ENCODE measurements at regions not wholly inside any gene's neighbourhood (a gene's known extent, or its start where the extent isn't known, plus 50 kb on each side); places are given as distances from the start of the nearest gene placed in this dataset.

GRCh38 chr9:22617156-22617555 lies 170.5 kb downstream of the DMRTA1 start:
- Histone ChIP-seq H3K27ac (no peak overlapping the region), H3K9me3 (no peaks in the 10 kb centered on the region), H3K4me1 (no peaks in the 10 kb centered on the region), H3K36me3 (no peaks in the 10 kb centered on the region), H3K4me3 (no peak overlapping the region), H3K27me3 (no peaks in the 10 kb centered on the region)
- no peak for DNase-seq
- 37 to 62% methylated on average over 1 to 2 of the region's 2 CpGs for WGBS, 2 donors
- no peak for TF ChIP-seq CTCF (IDR thresholded peaks at IDR 0.05)
- TF ChIP-seq POLR2A (IDR thresholded peaks at IDR 0.05) = no peak
- intact Hi-C loops (cut with DNase I) = no loop called here

- 40 to 69% methylated on average over 1 of the region's 1 CpG for WGBS, 2 donors
Measured at GRCh38 chr9:22622815-22623214, 176.2 kb downstream of the DMRTA1 start.

GRCh38 chr9:22623236-22623635 lies 176.6 kb downstream of the DMRTA1 start:
- Histone ChIP-seq H3K27me3 (no peaks in the 10 kb centered on the region), H3K4me3 (peak overlapping the region in 1 of 4 donors; percentile 1), H3K36me3 (no peaks in the 10 kb centered on the region), H3K4me1 (no peaks in the 10 kb centered on the region), H3K9me3 (no peaks in the 10 kb centered on the region), H3K27ac (peak overlapping the region in 2 of 4 donors; percentile 67 to 78)
- intact Hi-C loops (cut with DNase I) = no loop called here
- TF ChIP-seq POLR2A (IDR thresholded peaks at IDR 0.05) = no peak
- no peak for TF ChIP-seq CTCF (IDR thresholded peaks at IDR 0.05)
- WGBS, 2 donors = 40% methylated on average over 3 of the region's 3 CpGs
- no peak for DNase-seq

More at GRCh38 chr9:22622815-22623214, 176.2 kb downstream of the DMRTA1 start:
- peak overlapping the region in 1 of 4 donors; percentile 1 for H3K4me3 ChIP-seq
- H3K27ac ChIP-seq = peak overlapping the region in 2 of 4 donors; percentile 67 to 78
- H3K4me1 ChIP-seq = no peaks in the 10 kb centered on the region
- intact Hi-C loops (cut with DNase I) = no loop called here
- no peaks in the 10 kb centered on the region for H3K27me3 ChIP-seq
- no peaks in the 10 kb centered on the region for H3K36me3 ChIP-seq
- no peaks in the 10 kb centered on the region for H3K9me3 ChIP-seq
- no peak for DNase-seq
- no peak for TF ChIP-seq POLR2A (IDR thresholded peaks at IDR 0.05)
- TF ChIP-seq CTCF (IDR thresholded peaks at IDR 0.05) = no peak

- WGBS, 2 donors = 79 to 85% methylated on average over 4 of the region's 4 CpGs
- Histone ChIP-seq H3K27me3 (no peaks in the 10 kb centered on the region), H3K36me3 (no peaks in the 10 kb centered on the region), H3K27ac (no peak overlapping the region), H3K9me3 (no peaks in the 10 kb centered on the region), H3K4me1 (no peaks in the 10 kb centered on the region), H3K4me3 (no peak overlapping the region)
- intact Hi-C loops (cut with DNase I) = no loop called here
- no peak for DNase-seq
- TF ChIP-seq POLR2A (IDR thresholded peaks at IDR 0.05) (no peak), CTCF (IDR thresholded peaks at IDR 0.05) (no peak)
Measured at GRCh38 chr9:22625540-22625939, 178.9 kb downstream of the DMRTA1 start.

GRCh38 chr9:22643541-22643940 lies 196.9 kb downstream of the DMRTA1 start:
- Histone ChIP-seq H3K36me3 (no peaks in the 10 kb centered on the region), H3K27me3 (no peaks in the 10 kb centered on the region), H3K9me3 (no peaks in the 10 kb centered on the region), H3K27ac (no peak overlapping the region), H3K4me3 (no peak overlapping the region), H3K4me1 (no peaks in the 10 kb centered on the region)
- no peak for DNase-seq
- TF ChIP-seq CTCF (IDR thresholded peaks at IDR 0.05) (no peak), POLR2A (IDR thresholded peaks at IDR 0.05) (no peak)
- intact Hi-C loops (cut with DNase I) = no loop called here
